Right cardiac atrium (tissue), 5 donors: ENCODE measurements at regions not wholly inside any gene's neighbourhood (a gene's known extent, or its start where the extent isn't known, plus 50 kb on each side); places are given as distances from the start of the nearest gene placed in this dataset.
"Not testable (repeated sequence)": the region's sequence is repeated elsewhere in the genome, so short reads cannot be mapped to it uniquely, and the experiment has no call there.

ENCODE experiments used
- ATAC-seq, 2 donors: fragments of 200-7000 bp; cut with Tn5 transposase; one replicate each; pipeline versions ENCODE4 v1.8.0 to v1.9.1; 2020; ENCODE audit warnings: moderate library complexity in 2 of 2, mild to moderate bottlenecking in 1 of 2
- DNase-seq, 3 donors: peaks; one replicate each; pipeline ENCODE4 v3.0.0-alpha.2; 2020
- H3K27ac ChIP-seq: one replicate; pipeline ENCODE4 v1.5.1; 2013; ENCODE audit warnings: mild to moderate bottlenecking, low read length, control low read depth, moderate library complexity
- H3K27me3 ChIP-seq: one replicate; pipeline ENCODE4 v1.6.1; 2013; ENCODE audit not compliant: control insufficient read depth, insufficient read depth
- H3K4me1 ChIP-seq: one replicate; pipeline ENCODE4 v1.6.1; 2013; ENCODE audit warnings: low read length; ENCODE audit not compliant: control insufficient read depth, insufficient read depth
- H3K4me3 ChIP-seq: one replicate; pipeline ENCODE4 v1.5.1; 2013; ENCODE audit warnings: low read length, control low read depth
- H3K9me3 ChIP-seq: one replicate; pipeline ENCODE4 v1.6.1; 2013; ENCODE audit warnings: low read length; ENCODE audit not compliant: control insufficient read depth
- WGBS: extraction: QIAGEN DNeasy Blood & Tissue Kit; methylation state at CpG from one replicate; pipeline ENCODE4 v1.1.7; 2013; 5-methylcytosine and 5-hydroxymethylcytosine counted together
- intact Hi-C, 4 donors: fragments of 100-400 bp; cut with DNase I; formaldehyde crosslinking; loops; one replicate each; pipeline versions ENCODE4 v1.11.0 to v1.14.0; 2022 to 2023
- donor health status: healthy with polysubstance abuse.
- donor health status: DM: no; HTN: yes; CAD: no.
- donor health status: DM: no; HTN: no; CAD: no.
- donor health status: DM: no; HTN: yes; CAD: no; lungs with severe emphysema.
- donor health status: DM: yes; HTN: yes; CAD: no.

- Histone ChIP-seq H3K9me3 (no peaks in the 10 kb centered on the region), H3K4me3 (no peak overlapping the region), H3K27ac (no peak overlapping the region), H3K27me3 (no peaks in the 10 kb centered on the region), H3K4me1 (no peaks in the 10 kb centered on the region)
- intact Hi-C loops, result no loop called here
- DNase-seq (no peak), ATAC-seq (no peak)
- whole genome bisulfite sequencing, result 72% methylated on average over 1 of the region's 1 CpG
Observed at GRCh38 chr6:103538381-103538780, 1321.3 kb downstream of the HACE1 start.

GRCh38 chr6:103534814-103535213 is 1324.9 kb downstream of the HACE1 start:
- Histone ChIP-seq H3K4me3 (no peak overlapping the region), H3K4me1 (no peaks in the 10 kb centered on the region), H3K27ac (no peak overlapping the region), H3K27me3 (no peaks in the 10 kb centered on the region), H3K9me3 (no peaks in the 10 kb centered on the region)
- 82% methylated on average over 2 of the region's 2 CpGs for WGBS
- DNase-seq (no peak), ATAC-seq (no peak)
- intact Hi-C loops, result no loop called here

DNA sequence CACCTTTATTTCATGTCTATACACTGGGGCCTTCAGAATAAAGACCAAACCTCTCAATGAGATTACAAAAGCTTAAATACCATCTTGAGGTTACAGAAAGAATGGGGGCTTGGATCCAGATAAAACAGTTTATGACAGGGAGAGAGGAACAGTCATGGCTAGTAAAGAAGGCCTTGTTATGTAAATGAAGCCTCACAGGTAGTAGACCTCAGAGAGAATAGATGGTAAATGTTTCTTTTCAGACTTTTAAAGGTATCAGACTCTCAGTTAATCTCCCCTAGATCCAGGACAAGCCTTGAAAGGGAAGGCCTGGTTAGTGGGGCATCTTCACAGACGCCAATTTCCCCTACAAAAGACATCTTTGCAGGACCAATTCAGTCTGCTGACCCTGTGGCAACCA is 1325.6 kb downstream of the HACE1 start:
- Histone ChIP-seq H3K9me3 (no peaks in the 10 kb centered on the region), H3K4me3 (no peak overlapping the region), H3K27me3 (no peaks in the 10 kb centered on the region), H3K4me1 (no peaks in the 10 kb centered on the region), H3K27ac (no peak overlapping the region)
- ATAC-seq (no peak), DNase-seq (no peak)
- 66% methylated on average over 1 of the region's 1 CpG for WGBS
- intact Hi-C loops, result no loop called here

- H3K4me1 ChIP-seq, result no peaks in the 10 kb centered on the region
Observed at GRCh38 chr6:103522045-103522444, 1337.7 kb downstream of the HACE1 start.

DNA sequence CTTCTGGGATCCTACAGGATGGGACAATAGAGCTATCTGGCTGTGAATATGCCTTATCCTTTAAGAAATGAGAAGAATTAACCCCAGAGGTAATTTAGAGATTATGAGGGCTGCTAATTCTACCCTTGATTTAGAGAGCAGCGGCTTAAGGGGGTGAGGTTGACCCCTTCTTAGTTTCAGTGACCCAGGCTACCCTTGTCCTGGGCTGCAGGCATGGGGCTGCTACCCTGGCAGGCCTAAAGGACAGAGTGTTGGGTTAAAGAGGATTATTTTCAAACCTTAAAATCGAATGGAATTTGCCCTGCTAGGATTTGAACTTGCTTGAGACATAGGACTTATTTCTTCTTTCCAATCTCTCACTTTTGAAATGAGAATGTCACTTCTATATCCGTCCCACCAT is 1343.4 kb downstream of the HACE1 start:
- Histone ChIP-seq H3K27ac (no peak overlapping the region), H3K4me3 (no peak overlapping the region), H3K4me1 (no peaks in the 10 kb centered on the region), H3K9me3 (no peaks in the 10 kb centered on the region), H3K27me3 (no peaks in the 10 kb centered on the region)
- DNase-seq (no peak), ATAC-seq (no peak)
- intact Hi-C loops, result no loop called here
- 42% methylated on average over 3 of the region's 3 CpGs for WGBS

More at GRCh38 chr6:103522045-103522444, 1337.7 kb downstream of the HACE1 start:
- no peak overlapping the region for H3K27ac ChIP-seq
- ATAC-seq, result no peak
- intact Hi-C loops, result no loop called here
- H3K9me3 ChIP-seq, result no peaks in the 10 kb centered on the region
- WGBS, result 85% methylated on average over 8 of the region's 8 CpGs
- H3K27me3 ChIP-seq, result no peaks in the 10 kb centered on the region
- peak in 1 of 3 donors; percentile 13 for DNase-seq
- no peak overlapping the region for H3K4me3 ChIP-seq

GRCh38 chr6:103507052-103507451 is 1352.7 kb downstream of the HACE1 start:
- H3K9me3 ChIP-seq, result no peaks in the 10 kb centered on the region
- ATAC-seq, result no peak
- H3K4me3 ChIP-seq, result no peak overlapping the region
- no peak overlapping the region for H3K27ac ChIP-seq
- no peaks in the 10 kb centered on the region for H3K27me3 ChIP-seq
- no peak for DNase-seq
- H3K4me1 ChIP-seq, result no peaks in the 10 kb centered on the region
- intact Hi-C loops, result no loop called here

GRCh38 chr6:103505155-103505518 is 1354.6 kb downstream of the HACE1 start:
- Histone ChIP-seq H3K9me3 (no peaks in the 10 kb centered on the region), H3K4me1 (no peaks in the 10 kb centered on the region), H3K27ac (no peak overlapping the region), H3K27me3 (no peaks in the 10 kb centered on the region), H3K4me3 (no peak overlapping the region)
- no peak for ATAC-seq
- WGBS, result 71% methylated on average over 2 of the region's 2 CpGs
- intact Hi-C loops, result no loop called here
- no peak for DNase-seq

GRCh38 chr6:103504501-103505154 is 1355.1 kb downstream of the HACE1 start:
- intact Hi-C loops, result no loop called here
- ATAC-seq, result no peak
- no peak for DNase-seq
- no peaks in the 10 kb centered on the region for H3K4me1 ChIP-seq
- 30% methylated on average over 1 of the region's 1 CpG for WGBS
- H3K27me3 ChIP-seq, result no peaks in the 10 kb centered on the region
- H3K27ac ChIP-seq, result no peak overlapping the region
- H3K9me3 ChIP-seq, result no peaks in the 10 kb centered on the region
- H3K4me3 ChIP-seq, result no peak overlapping the region

- ATAC-seq, H3K4me3 ChIP-seq, intact Hi-C loops, H3K27ac ChIP-seq, H3K4me1 ChIP-seq, H3K9me3 ChIP-seq, H3K27me3 ChIP-seq: not testable (repeated sequence)
- WGBS, result 91% methylated on average over 11 of the region's 11 CpGs
- peak in 1 of 3 donors; percentile 32 for DNase-seq
Observed at GRCh38 chr6:103496588-103496987, 1363.1 kb downstream of the HACE1 start.

DNA sequence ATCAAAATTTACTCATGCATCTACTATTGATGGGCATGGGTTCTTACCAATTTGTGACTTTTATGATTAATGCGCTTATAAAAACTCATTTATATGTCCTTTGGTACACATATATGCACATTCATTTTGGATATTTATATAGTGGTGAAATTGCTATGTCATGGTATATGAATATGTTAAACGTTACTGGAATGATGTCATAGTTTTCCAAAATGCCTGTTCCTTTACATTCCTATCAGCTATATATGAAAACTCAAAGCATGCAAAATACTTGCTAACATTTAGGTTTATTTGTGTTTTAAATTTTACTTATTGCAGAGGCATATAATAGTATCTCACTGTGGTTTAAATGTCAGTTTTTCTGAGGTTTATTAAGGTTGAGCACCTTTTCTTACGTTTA is 1403.1 kb downstream of the HACE1 start:
- Histone ChIP-seq H3K9me3 (no peaks in the 10 kb centered on the region), H3K4me1 (no peaks in the 10 kb centered on the region), H3K4me3 (no peak overlapping the region), H3K27ac (no peak overlapping the region), H3K27me3 (no peaks in the 10 kb centered on the region)
- WGBS, result 82% methylated on average over 3 of the region's 3 CpGs
- intact Hi-C loops, result no loop called here
- no peak for ATAC-seq
- DNase-seq, result no peak

- Histone ChIP-seq H3K9me3 (no peaks in the 10 kb centered on the region), H3K4me3 (no peak overlapping the region), H3K4me1 (no peaks in the 10 kb centered on the region), H3K27me3 (no peaks in the 10 kb centered on the region), H3K27ac (no peak overlapping the region)
- intact Hi-C loops, result no loop called here
- WGBS, result 78% methylated on average over 1 of the region's 1 CpG
- no peak for ATAC-seq
- no peak for DNase-seq
Observed at GRCh38 chr6:103455275-103455674, 1404.4 kb downstream of the HACE1 start.

DNA sequence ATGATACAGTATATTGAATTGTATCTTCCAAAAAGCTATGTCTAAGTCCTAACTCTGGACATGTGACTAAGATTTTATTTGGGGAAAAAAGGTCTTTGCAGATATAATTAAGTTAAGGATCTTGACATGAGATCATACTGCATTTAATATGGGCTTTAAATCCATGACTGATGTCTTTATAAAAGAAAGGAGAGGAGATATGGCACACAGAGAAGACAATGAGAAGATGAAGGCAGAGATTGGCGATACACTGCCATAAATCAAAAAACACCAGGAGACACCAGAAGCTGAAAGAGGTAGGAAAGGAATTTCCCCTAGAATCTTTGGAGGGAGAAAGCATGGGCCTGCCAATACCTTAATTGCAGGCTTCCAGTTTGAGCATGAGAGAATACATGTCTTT is 1450.2 kb downstream of the HACE1 start:
- intact Hi-C loops, result no loop called here
- WGBS, result 74% methylated on average over 1 of the region's 1 CpG
- ATAC-seq (no peak), DNase-seq (no peak)
- no peak overlapping the region for H3K27ac ChIP-seq
- H3K4me3 ChIP-seq, result no peak overlapping the region
- no peaks in the 10 kb centered on the region for H3K27me3 ChIP-seq
- no peaks in the 10 kb centered on the region for H3K4me1 ChIP-seq
- H3K9me3 ChIP-seq, result no peaks in the 10 kb centered on the region
